HepG2 (cell line): ENCODE measurements at regions not wholly inside any gene's neighbourhood (a gene's known extent, or its start where the extent isn't known, plus 50 kb on each side); places are given as distances from the start of the nearest gene placed in this dataset.

Source experiments
- ARID3A ChIP-seq: IDR thresholded peaks from 2 replicates; pipeline ENCODE4 v1.6.1; 2012; ENCODE audit warnings: low read depth, low read length, improper control_type of control experiment
- CEBPG ChIP-seq: IDR thresholded peaks from 2 replicates; pipeline ENCODE4 v1.6.1; 2016
- CTCF ChIP-seq: sonication (generic); formaldehyde crosslinking; IDR thresholded peaks from 2 replicates; pipeline ENCODE4 v1.5.0; 2020; ENCODE audit warnings: mild to moderate bottlenecking, missing genetic modification reagents, moderate library complexity
- HDAC1 ChIP-seq: sonication (generic); formaldehyde crosslinking; IDR thresholded peaks from 2 replicates; pipeline ENCODE4 v1.5.1; 2020; ENCODE audit warnings: mild to moderate bottlenecking, missing genetic modification reagents
- HNRNPK ChIP-seq: fragments of 200-400 bp; formaldehyde crosslinking; IDR thresholded peaks from 2 replicates; pipeline ENCODE4 v1.6.1; 2018; ENCODE audit warnings: low read length, low read depth, moderate library complexity, mild to moderate bottlenecking; ENCODE audit not compliant: poor library complexity, severe bottlenecking
- SMARCE1 ChIP-seq: fragments of 450-650 bp; IDR thresholded peaks from 2 replicates; pipeline ENCODE4 v1.6.1; 2017; ENCODE audit warnings: borderline replicate concordance
- TAF15 ChIP-seq: fragments of 200-400 bp; formaldehyde crosslinking; IDR thresholded peaks from one replicate; pipeline ENCODE4 v1.6.1; 2018; ENCODE audit warnings: mild to moderate bottlenecking, low read depth, low read length; ENCODE audit not compliant: poor library complexity, severe bottlenecking
- TFE3 ChIP-seq: IDR thresholded peaks from 2 replicates; pipeline ENCODE4 v1.6.1; 2016
- ZFY ChIP-seq: sonication (generic); formaldehyde crosslinking; IDR thresholded peaks from 2 replicates; pipeline ENCODE4 v1.4.0; 2020; ENCODE audit warnings: missing genetic modification reagents
- ZNF83 ChIP-seq: sonication (generic); formaldehyde crosslinking; IDR thresholded peaks from 2 replicates; pipeline ENCODE4 v1.4.0; 2020; ENCODE audit warnings: missing genetic modification reagents, mild to moderate bottlenecking, borderline replicate concordance

GRCh38 chr13:40236566-40237168 lies 429.8 kb downstream of the FOXO1 start:
- TF ChIP-seq ZFY (CRISPR knock-in tag) (no peak), TAF15 (no peak), TFE3 (CRISPR knock-in tag) (no peak), SMARCE1 (no peak), CEBPG (CRISPR knock-in tag) (no peak), HNRNPK (no peak), CTCF (CRISPR knock-in tag) (no peak), ZNF83 (CRISPR knock-in tag) (no peak), ARID3A (no peak), HDAC1 (no peak)
